ENCODE measurements at regions not wholly inside any gene's neighbourhood (a gene's known extent, or its start where the extent isn't known, plus 50 kb on each side); places are given as distances from the start of the nearest gene placed in this dataset.
"Not testable (repeated sequence)": the region's sequence is repeated elsewhere in the genome, so short reads cannot be mapped to it uniquely, and the experiment has no call there.

- Histone ChIP-seq H3K27me3 (no peaks in the 10 kb centered on the region), H3K9me3 (no peaks in the 10 kb centered on the region), H3K36me3 (no peaks in the 10 kb centered on the region), H3K27ac (no peak overlapping the region), H3K4me3 (no peak overlapping the region), H3K4me1 (no peaks in the 10 kb centered on the region)
- no peak for DNase-seq
- no peak for TF ChIP-seq EP300 (IDR thresholded peaks at IDR 0.05)
- WGBS, 2 donors, result 56 to 75% methylated on average over 3 of the region's 3 CpGs
- intact Hi-C loops (cut with DNase I), result no loop called here
These were observed 711.5 kb downstream of the PCDH17 start for GRCh38 chr13:58343076-58343475.

- intact Hi-C loops (cut with DNase I); H3K36me3 ChIP-seq; H3K9me3 ChIP-seq; H3K27ac ChIP-seq; H3K4me1 ChIP-seq; DNase-seq; H3K4me3 ChIP-seq; H3K27me3 ChIP-seq: not testable (repeated sequence)
- WGBS, 2 donors, result 85 to 90% methylated on average over 9 of the region's 9 CpGs
These were observed 720.6 kb downstream of the PCDH17 start for GRCh38 chr13:58352100-58352499.

- DNase-seq, result no peak
- Histone ChIP-seq H3K4me3 (no peak overlapping the region), H3K36me3 (no peaks in the 10 kb centered on the region), H3K27me3 (no peaks in the 10 kb centered on the region), H3K27ac (no peak overlapping the region), H3K9me3 (no peaks in the 10 kb centered on the region), H3K4me1 (no peaks in the 10 kb centered on the region)
- intact Hi-C loops (cut with DNase I), result no loop called here
- 85 to 88% methylated on average over 5 of the region's 5 CpGs for WGBS, 2 donors
- no peak for TF ChIP-seq CTCF (IDR thresholded peaks at IDR 0.05)
- TF ChIP-seq POLR2A (IDR thresholded peaks at IDR 0.05), result no peak
- TF ChIP-seq EP300 (IDR thresholded peaks at IDR 0.05), result no peak
- TF ChIP-seq POLR2AphosphoS5 (IDR thresholded peaks at IDR 0.05), result no peak
These were observed 738.4 kb downstream of the PCDH17 start for GRCh38 chr13:58369936-58370335.

GRCh38 chr13:58376349-58376748 is 744.8 kb downstream of the PCDH17 start:
- H3K9me3 ChIP-seq, result no peaks in the 10 kb centered on the region
- no peak for DNase-seq
- no peaks in the 10 kb centered on the region for H3K4me1 ChIP-seq
- intact Hi-C loops (cut with DNase I), result no loop called here
- 70 to 77% methylated on average over 1 of the region's 1 CpG for WGBS, 2 donors
- no peak overlapping the region for H3K27ac ChIP-seq
- H3K36me3 ChIP-seq, result no peaks in the 10 kb centered on the region
- H3K27me3 ChIP-seq, result no peaks in the 10 kb centered on the region
- no peak for TF ChIP-seq POLR2A (IDR thresholded peaks at IDR 0.05)
- TF ChIP-seq POLR2AphosphoS5 (IDR thresholded peaks at IDR 0.05), result no peak
- no peak for TF ChIP-seq EP300 (IDR thresholded peaks at IDR 0.05)
- TF ChIP-seq CTCF (IDR thresholded peaks at IDR 0.05), result no peak
- H3K4me3 ChIP-seq, result no peak overlapping the region

GRCh38 chr13:58376775-58377174 is 745.2 kb downstream of the PCDH17 start:
- WGBS, 2 donors, result 63 to 76% methylated on average over 5 of the region's 5 CpGs
- Histone ChIP-seq H3K4me3 (no peak overlapping the region), H3K4me1 (no peaks in the 10 kb centered on the region), H3K27ac (no peak overlapping the region), H3K36me3 (no peaks in the 10 kb centered on the region), H3K27me3 (no peaks in the 10 kb centered on the region), H3K9me3 (no peaks in the 10 kb centered on the region)
- TF ChIP-seq EP300 (IDR thresholded peaks at IDR 0.05) (no peak), POLR2AphosphoS5 (IDR thresholded peaks at IDR 0.05) (no peak), POLR2A (IDR thresholded peaks at IDR 0.05) (no peak), CTCF (IDR thresholded peaks at IDR 0.05) (no peak)
- intact Hi-C loops (cut with DNase I), result no loop called here
- no peak for DNase-seq

- WGBS, 2 donors, result 61 to 73% methylated on average over 1 of the region's 1 CpG
- H3K27me3 ChIP-seq, result no peaks in the 10 kb centered on the region
- TF ChIP-seq POLR2AphosphoS5 (IDR thresholded peaks at IDR 0.05), result no peak
- TF ChIP-seq EP300 (IDR thresholded peaks at IDR 0.05), result no peak
- no peak for TF ChIP-seq POLR2A (IDR thresholded peaks at IDR 0.05)
- TF ChIP-seq CTCF (IDR thresholded peaks at IDR 0.05), result no peak
- DNase-seq, result no peak
- H3K36me3 ChIP-seq, result no peaks in the 10 kb centered on the region
- intact Hi-C loops (cut with DNase I), result no loop called here
- no peak overlapping the region for H3K4me3 ChIP-seq
- no peaks in the 10 kb centered on the region for H3K4me1 ChIP-seq
- H3K9me3 ChIP-seq, result no peaks in the 10 kb centered on the region
- no peak overlapping the region for H3K27ac ChIP-seq
These were observed 747.7 kb downstream of the PCDH17 start for GRCh38 chr13:58379221-58379620.

GRCh38 chr13:58385336-58385735 is 753.8 kb downstream of the PCDH17 start:
- H3K4me1 ChIP-seq; H3K36me3 ChIP-seq; DNase-seq; H3K4me3 ChIP-seq; H3K27me3 ChIP-seq; intact Hi-C loops (cut with DNase I); H3K27ac ChIP-seq; H3K9me3 ChIP-seq: not testable (repeated sequence)
- WGBS, 2 donors, result 87 to 93% methylated on average over 18 of the region's 18 CpGs

All from sigmoid colon (tissue), 6 donors.